HG03280 (cell line): ENCODE measurements at regions not wholly inside any gene's neighbourhood (a gene's known extent, or its start where the extent isn't known, plus 50 kb on each side); places are given as distances from the start of the nearest gene placed in this dataset.
"Not testable (repeated sequence)": the region's sequence is repeated elsewhere in the genome, so short reads cannot be mapped to it uniquely, and the experiment has no call there.

Experiments used
- ATAC-seq: cut with Tn5 transposase; IDR thresholded peaks from one replicate; pipeline ENCODE4 v1.9.1; 2021; ENCODE audit warnings: mild to moderate bottlenecking, moderate library complexity; ENCODE audit not compliant: unreplicated experiment

DNA sequence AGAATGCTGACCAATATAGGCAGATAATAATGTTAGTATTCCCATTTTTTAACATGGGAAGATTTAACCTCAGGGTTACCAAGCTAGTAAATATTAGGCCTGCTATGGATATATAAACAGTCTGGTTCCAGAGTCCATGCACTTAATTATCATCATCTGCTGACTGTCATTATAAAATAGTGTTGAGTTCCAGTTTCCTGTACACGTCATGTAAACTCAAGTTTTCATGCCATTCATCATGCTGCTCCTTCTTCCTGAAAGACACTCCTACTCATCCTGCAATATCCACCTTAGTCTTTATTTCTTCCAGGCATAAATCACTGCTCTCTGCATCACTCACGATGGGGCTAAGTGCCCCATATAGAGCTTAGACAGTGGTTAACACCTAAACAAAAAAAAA is 420.8 kb upstream of the SPHKAP start:
- no peak for ATAC-seq

DNA sequence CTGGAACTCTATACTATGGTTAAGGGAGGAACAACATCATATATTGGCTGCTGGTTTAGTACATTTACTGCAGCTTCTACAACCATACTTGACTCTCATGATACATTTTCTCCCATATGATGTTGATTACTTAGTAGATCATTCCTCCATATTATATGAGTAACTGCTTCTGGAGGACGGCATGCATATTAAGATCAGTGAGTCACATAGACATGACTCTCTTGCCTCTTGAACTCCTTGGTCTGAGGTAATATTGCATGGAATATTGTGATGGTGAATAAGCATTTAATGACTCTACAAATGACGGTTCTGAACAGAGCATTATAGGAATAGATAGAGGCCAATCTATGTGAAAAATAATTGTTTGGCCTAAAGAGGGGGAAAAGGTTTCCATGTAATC is 418.8 kb upstream of the SPHKAP start:
- ATAC-seq, result no peak

DNA sequence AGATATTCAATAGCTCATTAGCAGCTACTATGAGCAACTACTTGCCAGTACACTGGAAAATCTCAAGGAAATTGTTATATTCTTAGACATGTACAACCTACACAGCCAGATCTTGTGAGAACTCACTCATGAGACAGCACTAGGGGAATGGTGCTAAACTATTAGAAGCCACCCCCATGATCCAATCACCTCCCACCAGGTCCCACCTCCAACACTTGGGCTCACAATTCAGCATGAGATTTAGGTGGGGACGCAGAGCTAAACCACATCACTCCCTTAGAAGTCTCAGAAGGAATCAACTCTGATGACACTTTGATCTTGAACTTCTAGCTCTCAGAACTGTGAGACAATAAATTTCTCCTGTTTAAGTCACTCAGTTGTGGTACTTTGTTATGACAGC is 418.3 kb upstream of the SPHKAP start:
- no peak for ATAC-seq

DNA sequence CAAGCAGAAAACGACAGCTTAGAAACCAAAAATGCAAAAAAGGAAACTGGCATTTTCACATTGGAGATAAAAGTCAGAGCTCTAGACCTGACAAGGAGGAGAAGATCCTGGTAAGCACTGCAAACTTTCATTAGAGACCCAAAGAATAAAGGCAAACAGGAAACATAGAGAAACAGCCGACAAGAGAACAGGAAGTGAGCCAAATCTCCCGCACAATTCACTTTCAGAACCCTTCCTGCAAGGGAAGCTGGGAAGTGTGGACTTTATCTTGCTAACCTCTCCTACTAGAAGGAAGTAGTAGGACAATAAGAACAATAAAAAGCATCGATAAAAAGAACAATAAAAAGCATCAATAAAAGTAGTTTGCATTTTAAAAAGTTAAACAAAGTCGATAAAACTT is 417.8 kb upstream of the SPHKAP start:
- ATAC-seq, result no peak

DNA sequence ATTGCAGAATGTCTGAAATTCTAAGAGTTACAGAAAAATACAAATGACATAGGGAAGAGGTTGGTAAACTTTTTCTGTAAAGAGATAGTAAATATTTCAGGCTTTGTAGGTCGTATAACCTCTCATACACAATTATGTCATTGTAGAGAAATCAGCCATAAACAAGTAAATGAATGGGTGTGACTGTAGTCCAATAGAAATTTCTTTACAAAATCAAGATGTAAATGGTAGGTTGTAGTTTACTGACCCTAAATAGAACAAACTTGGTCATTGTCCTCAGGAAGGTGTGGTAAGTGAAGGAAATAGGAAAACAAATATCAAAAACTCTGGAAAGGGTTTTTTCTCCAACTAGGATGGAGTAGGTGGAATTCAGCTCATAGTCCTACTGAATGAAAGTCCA is 415.5 kb upstream of the SPHKAP start:
- ATAC-seq, result no peak

DNA sequence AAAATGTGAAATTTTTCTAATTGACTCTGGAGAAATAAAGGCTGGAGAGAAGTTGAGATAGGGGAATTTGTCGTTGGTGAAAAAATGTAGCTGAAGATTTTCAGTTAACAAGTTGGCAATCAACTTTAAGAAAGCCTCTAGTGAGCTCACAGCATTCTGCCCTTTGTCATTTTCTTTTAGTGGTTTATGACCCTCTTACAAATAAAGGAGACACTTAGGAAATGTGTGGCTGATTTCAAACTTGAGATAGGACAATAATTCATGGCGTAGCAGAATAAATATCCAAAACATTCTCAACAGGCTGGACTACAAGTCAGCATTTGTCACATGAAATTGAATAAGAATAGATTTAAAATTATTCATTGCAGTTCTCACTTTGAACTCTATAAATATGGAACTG is 412.5 kb upstream of the SPHKAP start:
- no peak for ATAC-seq

DNA sequence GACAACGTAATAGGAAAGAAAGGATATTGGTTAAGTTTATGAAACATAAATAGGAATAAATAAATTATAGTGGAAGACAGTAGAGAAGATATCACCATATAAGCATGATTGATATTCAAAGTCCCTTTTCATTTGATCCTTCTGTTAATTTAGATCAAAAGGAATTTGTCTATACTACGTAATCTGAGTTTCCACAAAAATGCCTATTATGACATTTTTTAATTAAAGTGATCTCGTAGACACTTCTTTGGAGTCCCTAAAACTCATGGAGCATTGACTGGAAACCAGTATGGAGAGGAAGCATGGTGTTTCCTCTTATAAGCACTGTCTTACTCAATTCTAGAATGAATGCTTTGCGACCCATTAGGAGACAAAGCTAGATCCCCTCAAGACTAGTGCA is 411.4 kb upstream of the SPHKAP start:
- ATAC-seq, result no peak

DNA sequence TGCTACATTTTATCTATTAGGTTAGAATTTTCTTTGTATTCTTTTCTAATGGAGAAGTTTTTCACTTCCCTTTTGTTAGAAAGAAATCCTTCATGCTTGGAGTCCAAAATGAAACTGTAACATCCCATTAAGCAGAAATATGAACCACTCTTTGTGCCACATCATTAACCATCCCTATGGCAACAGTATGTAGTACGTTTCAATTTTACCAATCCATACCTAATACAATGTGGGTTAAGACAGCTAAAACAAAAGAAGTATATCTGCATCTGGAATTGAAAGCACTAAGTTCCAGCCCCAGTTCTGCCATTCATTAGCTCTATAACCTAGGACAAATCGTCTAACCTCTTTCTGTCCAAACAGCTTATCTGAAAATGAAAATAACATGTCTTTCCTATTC is 409.2 kb upstream of the SPHKAP start:
- peak; percentile 88 for ATAC-seq

DNA sequence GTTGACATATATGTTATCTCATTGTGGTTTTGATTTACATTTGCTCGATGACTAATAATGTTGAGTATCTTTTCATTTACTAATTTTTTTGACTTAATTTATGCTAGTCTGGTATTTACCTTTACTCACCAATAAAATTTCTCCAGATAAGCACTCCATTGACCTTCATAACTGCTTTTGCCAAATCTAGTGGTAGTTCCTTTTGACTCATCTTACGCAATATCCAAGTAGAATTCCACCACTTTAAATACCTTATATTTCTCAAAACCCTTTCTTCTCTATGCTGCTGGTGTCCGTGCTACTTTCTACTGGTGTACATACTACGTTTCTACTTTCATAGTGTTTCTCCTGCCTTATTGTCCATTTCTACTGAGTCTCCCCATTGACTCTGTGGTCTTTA is 407.6 kb upstream of the SPHKAP start:
- ATAC-seq, result no peak

DNA sequence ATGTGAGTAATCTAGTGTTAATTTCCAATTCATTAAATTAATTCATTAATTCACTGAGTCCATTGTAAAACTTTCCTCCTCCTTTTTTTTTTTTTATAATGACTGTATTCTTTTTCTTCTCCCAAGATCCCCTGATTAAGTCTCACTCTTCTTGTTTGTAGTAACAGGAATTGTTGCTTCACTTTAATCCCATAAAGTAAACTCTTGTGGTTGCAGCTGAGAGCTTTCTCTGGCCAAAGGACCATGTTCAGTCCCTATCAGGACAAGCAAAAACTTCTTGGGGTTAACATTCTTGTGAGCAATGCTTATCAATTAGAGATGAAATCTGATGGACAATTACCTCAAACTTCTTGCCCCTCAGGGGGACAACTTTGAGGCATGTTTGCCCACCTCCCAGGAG is 400.2 kb upstream of the SPHKAP start:
- no peak for ATAC-seq

DNA sequence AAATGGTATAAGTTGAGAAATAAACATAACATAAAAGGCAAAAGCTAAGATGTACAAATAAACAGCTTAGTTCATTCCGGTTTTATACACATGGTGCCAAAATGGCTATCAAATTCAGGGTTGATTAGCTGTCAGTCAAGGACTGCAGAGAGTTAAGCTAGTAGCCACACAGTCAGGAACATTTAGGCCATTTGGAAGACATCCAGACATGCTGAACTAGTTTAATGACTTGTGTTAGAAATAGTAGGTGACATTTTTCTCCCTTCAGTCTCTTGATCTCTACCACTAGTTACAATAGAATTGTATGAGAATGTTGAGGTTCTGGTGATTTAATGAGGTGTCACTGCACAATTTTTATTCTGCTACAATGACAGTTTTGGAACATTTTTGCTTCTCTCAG is 394.4 kb upstream of the SPHKAP start:
- no peak for ATAC-seq

DNA sequence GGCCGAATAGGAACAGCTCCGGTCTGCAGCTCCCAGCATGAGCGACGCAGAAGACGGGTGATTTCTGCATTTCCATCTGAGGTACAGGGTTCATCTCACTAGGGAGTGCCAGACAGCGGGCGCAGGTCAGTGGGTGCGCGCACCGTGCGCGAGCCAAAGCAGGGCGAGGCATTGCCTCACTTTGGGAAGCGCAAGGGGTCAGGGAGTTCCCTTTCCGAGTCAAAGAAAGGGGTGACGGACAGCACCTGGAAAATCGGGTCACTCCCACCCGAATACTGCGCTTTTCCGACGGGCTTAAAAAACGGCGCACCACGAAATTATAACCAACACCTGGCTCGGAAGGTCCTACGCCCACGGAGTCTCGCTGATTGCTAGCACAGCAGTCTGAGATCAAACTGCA is 386.8 kb upstream of the SPHKAP start:
- ATAC-seq, result not testable (repeated sequence)

DNA sequence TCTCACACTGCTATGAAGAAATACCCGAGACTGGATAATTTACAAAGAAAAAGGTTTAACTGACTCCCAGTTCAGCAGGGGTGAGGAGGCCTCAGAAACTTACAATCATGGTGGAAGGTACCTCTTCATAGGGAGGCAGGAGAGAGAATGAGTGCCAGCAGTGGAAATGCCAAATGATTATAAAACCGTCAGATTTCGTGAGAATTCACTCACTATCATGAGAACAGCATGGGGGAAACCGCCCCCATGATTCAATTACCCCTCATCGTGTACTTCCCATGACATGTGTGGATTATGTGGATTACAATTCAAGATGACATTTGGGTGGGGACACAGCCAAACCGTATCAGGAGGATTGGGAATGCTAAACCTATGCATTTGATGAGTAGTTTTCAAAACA is 380.3 kb upstream of the SPHKAP start:
- ATAC-seq, result no peak

DNA sequence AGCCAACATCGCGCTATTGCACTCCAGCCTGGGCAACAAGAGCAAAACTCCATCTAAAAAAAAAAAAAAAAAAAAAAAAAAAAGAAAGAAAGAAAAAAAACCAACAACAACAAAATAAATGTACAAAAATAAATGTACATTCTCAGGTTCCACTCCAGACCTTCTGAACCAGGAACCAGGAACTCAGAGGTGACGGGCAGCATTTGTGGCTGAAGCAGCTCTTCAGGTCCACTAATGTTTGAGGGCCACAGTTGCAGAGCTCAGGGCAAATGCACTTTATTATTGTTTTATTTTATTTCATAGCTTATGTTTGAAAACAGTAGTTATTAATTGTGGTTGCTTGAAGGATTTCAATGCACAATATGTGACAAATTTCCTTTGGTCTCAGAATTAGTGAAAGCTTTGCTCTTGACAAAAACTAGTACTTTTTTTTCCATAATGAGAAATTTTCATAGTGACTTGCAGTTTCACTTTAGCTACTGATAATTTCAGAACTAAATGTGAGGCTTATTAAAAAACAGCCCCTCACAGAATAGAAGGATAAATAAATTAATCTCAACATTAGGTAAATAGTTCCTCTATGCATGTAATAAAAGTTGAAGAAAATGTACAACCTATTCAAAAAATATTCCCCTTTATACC is 378.4 kb upstream of the SPHKAP start:
- ATAC-seq, result peak; percentile 94

DNA sequence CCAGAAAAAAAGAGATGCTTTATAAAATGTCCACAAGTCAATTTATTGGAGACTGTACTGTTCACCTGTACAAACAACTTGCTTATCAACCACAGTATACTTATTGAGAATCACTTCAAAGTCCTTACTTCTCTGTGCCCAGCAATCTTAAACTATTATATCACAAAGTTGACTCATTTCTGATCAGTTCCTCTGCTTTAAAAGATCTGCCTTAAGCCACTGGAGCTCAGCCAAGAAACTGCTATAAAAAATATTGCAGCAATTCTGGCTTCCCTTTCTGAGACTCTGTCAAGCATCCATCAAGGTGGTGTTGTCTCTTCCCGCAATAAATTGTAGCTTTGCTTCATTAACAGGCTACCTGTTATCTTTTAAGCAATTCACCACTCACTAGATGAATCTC is 375.2 kb upstream of the SPHKAP start:
- no peak for ATAC-seq

DNA sequence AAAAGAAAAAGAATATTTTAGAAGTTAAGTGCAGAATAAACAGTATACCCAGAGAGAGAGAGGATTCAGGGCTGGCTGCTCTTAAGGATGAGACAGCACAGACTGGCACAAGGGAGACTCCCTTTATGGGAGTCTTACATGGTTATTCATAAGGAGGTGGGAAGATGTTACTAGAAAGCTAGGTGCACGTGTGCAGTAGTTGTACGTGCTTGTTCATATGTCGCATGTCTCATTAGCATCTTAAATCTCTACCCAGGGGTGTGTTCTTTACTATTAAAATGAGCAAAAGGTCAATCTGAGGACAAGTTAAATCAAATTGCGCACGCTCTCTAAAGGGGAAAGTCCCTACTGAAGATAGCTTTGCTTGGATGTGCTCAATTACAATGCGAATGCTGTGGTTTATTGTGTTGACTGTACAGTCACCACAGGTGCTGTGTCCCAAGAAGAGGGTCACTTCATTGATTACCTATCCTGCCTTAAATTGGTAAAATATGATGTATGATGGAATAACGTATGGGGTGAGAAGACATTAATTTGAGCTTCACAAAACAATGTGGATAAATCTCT is 368.0 kb upstream of the SPHKAP start:
- ATAC-seq, result no peak

DNA sequence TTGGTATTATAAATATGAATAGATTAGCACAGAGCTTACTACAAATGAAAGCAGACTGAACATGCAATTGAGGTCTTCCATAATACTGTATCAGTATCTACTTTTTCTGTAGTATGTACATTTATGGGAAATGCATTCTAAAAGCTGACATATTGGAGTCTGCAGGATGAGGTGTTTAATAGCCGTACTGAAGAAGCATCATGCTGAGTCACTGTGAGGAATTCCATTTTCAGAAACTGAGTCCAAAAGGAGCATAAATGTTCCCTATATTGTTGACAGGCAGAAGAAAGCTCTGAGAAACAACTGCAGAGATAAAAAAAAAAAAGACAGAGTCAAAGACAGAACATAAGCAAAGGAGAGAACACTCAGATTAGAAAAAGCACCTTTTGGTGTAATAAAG is 366.7 kb upstream of the SPHKAP start:
- ATAC-seq, result no peak

DNA sequence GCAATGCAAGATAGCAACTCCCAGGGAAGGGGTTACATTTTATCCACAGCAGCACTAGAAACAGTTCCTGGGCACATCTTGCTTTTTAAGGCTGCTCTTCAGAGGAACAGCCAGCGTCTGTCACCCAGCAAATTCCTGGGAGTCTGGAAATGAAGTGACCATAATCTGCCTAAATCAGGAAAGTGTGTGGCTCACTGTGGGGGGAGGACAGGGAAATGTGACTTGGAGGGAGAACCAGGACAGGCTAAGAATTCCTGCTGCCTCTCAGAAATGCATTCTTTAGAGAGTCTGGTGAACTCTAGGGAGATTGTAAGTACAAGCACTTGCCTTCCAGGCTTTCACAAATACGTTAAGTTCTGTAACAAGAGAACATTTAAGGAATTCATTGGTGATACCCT is 364.3 kb upstream of the SPHKAP start:
- ATAC-seq, result no peak

DNA sequence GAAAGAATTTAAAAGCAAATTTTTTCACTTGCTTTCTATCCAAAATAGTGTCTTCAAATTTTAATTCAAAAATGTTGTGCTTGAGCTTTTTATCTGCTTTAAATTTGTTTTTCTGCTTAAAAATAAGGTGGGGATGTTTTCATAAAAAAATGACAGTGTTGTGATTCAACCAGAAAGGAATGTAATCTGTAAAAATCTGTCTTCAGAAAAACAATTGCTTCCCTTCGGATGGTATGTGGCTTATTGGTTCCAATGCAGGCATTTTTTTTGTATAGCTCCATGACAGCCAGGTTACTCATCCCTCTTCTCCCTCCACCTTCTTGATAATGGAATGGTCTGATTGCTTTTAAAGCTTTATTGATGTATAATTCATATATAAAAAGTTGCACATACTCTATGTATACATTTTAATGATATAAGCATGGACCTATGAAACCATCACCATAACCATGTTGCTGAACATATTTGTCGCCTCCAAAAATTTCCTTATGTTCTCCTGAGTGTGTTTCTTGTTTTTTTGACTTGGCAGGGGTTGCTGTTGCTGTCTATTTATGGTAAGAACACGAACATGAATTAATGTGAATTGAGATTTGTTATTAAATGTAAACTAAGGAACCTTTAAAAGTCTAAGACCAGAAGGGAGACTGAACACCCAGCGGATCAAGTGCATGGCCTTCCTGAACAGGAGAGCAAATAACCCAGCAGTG is 363.7 kb upstream of the SPHKAP start:
- no peak for ATAC-seq

DNA sequence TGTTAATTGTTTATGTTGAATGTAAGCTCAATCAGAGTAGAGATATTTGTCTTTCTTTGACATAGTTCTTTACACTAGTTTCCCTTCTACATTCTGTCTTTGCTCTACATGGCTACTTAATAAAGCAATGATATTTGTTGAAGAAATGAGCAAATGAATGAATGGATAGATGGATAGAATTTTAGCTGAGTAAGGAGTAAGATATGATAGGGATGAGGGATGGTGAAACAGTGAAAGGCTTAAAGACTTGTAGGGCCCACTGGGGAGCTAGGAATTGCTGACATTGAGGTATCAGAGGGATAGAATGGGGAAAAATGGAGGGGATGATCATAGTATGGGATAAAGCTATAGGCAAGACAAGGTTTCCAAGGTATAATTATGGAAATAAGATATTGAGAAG is 361.6 kb upstream of the SPHKAP start:
- no peak for ATAC-seq

DNA sequence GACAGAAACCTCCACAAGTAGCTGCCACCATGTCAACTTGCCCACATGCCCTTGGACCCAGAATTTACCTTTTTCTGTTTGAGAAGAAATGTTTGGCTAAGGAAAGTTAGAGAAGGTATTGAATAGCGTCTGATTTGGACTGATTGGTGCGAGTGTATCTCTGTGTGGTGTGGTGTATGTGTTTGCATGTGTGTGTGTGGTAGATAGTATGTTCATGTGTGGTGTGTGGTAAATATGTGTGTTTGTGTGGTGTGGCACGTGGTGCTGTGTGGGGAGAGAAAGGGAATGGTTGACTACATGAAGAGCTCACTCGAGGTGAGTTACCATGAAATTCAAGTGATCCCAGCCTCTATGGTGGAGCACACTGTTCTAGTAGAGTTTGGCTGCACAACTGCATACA is 360.8 kb upstream of the SPHKAP start:
- no peak for ATAC-seq

DNA sequence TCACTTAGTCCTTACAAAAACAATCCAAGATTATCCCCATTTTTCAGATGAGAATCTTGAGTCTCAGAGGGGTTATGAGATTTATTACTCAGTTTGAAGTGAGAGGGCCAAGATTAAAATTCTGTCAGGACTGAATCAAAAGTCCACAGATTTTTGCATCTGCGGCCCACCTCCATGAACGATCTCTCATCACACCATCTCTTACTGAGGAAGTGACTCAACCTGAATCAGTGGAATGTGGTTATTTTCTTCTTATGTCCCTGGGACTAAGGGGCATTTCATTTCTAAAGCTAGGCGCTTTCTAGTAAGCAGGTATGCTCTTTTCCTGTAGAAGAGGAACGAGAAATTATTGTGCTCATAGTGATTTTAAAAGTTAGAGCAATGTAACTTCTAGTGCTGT is 360.3 kb upstream of the SPHKAP start:
- no peak for ATAC-seq

DNA sequence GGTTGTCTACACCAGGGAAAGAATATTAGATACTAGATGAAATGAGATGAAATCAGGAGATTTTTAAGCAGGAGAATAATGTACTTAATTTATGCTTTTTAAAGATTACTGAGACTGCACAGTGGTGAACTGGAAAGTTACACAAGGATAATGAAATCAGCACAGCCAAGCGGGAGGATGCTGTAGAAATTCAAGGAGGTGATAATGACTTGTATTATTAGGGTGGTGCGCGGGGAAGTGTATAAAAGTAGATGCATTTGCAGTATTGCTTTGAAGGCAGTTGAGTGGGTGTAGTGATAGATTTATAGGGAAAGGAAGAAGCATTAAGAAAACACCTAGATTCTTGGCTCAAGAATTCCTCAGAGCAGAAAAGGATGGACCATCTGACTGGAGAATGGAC is 359.5 kb upstream of the SPHKAP start:
- no peak for ATAC-seq
